GM12878 (cell line): ENCODE measurements at regions not wholly inside any gene's neighbourhood (a gene's known extent, or its start where the extent isn't known, plus 50 kb on each side); places are given as distances from the start of the nearest gene placed in this dataset.

ENCODE experiments used
- CHD4 ChIP-seq: fragments of 200-600 bp; sonication (generic); IDR thresholded peaks from 2 replicates; pipeline ENCODE4 v1.6.1; 2016; ENCODE audit warnings: mild to moderate bottlenecking
- NFYB ChIP-seq: IDR thresholded peaks from 2 replicates; pipeline ENCODE4 v1.6.1; 2011; ENCODE audit warnings: low read depth, mild to moderate bottlenecking, low read length, improper control_type of control experiment, moderate library complexity; ENCODE audit not compliant: insufficient read depth
- RB1 ChIP-seq: fragments of 450-650 bp; formaldehyde crosslinking; IDR thresholded peaks from 2 replicates; pipeline ENCODE4 v1.6.1; 2017; ENCODE audit warnings: mild to moderate bottlenecking, borderline replicate concordance
- SMAD5 ChIP-seq: IDR thresholded peaks from 2 replicates; pipeline ENCODE4 v1.6.1; 2016; ENCODE audit warnings: antibody characterized with exemption, low read depth
- ZNF384 ChIP-seq: IDR thresholded peaks from 2 replicates; pipeline ENCODE4 v1.6.1; 2012; ENCODE audit warnings: low read depth, mild to moderate bottlenecking, low read length, improper control_type of control experiment, borderline replicate concordance
- TF ChIP-seq, protein P1 (sequence below), 3 experiments: IDR thresholded peaks in 2 of 3; conservative IDR thresholded peaks in 1 of 3; 2 replicates each; pipeline ENCODE4 v1.5.1; 2011; ENCODE audit warnings: low read depth in 3 of 3, low read length in 3 of 3, mild to moderate bottlenecking in 3 of 3, control low read depth in 2 of 3, moderate library complexity in 2 of 3, inconsistent platforms in 1 of 3, mixed read lengths in 1 of 3; ENCODE audit not compliant: control insufficient read depth in 2 of 3, insufficient read depth in 1 of 3; ENCODE audit errors: extremely low read depth in 1 of 3

- TF ChIP-seq, protein P1, sequence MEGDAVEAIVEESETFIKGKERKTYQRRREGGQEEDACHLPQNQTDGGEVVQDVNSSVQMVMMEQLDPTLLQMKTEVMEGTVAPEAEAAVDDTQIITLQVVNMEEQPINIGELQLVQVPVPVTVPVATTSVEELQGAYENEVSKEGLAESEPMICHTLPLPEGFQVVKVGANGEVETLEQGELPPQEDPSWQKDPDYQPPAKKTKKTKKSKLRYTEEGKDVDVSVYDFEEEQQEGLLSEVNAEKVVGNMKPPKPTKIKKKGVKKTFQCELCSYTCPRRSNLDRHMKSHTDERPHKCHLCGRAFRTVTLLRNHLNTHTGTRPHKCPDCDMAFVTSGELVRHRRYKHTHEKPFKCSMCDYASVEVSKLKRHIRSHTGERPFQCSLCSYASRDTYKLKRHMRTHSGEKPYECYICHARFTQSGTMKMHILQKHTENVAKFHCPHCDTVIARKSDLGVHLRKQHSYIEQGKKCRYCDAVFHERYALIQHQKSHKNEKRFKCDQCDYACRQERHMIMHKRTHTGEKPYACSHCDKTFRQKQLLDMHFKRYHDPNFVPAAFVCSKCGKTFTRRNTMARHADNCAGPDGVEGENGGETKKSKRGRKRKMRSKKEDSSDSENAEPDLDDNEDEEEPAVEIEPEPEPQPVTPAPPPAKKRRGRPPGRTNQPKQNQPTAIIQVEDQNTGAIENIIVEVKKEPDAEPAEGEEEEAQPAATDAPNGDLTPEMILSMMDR (IDR thresholded peaks at IDR 0.05 in 2 of 3, conservative IDR thresholded peaks at IDR 0.05 in 1 of 3; ENCODE audit: control insufficient read depth in 2 of 3, extremely low read depth in 1 of 3, insufficient read depth in 1 of 3, low read depth in 3 of 3, low read length in 3 of 3), result no peak
- TF ChIP-seq NFYB (no peak), RB1 (no peak), CHD4 (no peak), SMAD5 (no peak), ZNF384 (no peak)
These were observed 129.7 kb upstream of the NGF start for GRCh38 chr1:115467790-115468189.
